ENCODE measurements at regions not wholly inside any gene's neighbourhood (a gene's known extent, or its start where the extent isn't known, plus 50 kb on each side); places are given as distances from the start of the nearest gene placed in this dataset.

DNA sequence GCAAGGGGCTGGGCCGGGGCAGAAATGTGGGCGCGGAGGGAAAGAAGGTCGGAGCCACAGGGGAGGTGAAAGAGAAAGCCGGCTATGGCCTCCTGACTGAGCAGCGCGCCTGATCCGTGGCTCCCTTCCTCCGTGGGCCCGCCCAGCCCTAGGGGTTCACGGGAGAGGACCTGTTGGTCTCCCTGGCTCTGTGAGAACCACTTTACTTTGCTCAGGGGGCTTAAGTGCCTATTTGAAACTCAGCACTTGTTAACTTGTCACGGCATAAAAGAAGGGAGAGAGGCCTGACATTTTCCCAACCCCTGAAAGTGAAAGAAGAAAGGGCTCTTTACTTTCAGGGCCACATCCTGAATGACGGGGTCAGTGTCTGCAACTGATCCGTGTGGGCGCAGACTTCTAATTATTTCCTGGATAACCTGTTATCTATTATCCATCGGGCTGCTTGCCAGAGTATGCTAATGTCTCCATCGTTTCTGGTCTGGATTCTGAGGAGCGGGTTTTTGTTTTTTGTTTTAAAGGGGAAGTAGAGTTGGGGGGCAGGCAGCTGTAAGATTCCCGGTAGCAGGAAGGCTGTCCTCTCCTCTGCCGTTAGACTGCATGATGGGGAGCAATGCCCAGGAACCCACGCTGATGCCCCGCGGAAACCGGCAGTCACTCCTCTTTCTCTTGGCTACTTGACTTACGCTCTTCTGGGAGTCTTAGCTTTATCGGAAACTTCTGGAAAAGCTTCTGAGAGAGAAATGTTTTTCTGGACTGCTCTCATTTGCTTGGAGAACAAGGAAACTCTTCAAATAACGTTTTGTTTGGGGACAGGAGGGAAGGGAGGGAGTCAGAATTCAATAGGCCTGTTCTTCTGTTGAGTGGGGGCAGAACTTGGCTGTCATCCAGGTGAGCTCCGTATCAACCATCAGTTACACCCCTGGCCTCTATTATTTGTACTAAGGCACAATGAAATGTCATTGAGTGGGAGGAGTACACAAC lies 127.7 kb upstream of the MAX start (continued):
- TF ChIP-seq ETV5 (CRISPR knock-in tag; IDR thresholded peaks at IDR 0.05; ENCODE audit: borderline replicate concordance) (no peak; the same call in 1 of the 2 replicates), GLI4 (CRISPR knock-in tag; IDR thresholded peaks at IDR 0.05; ENCODE audit: borderline replicate concordance) (no peak), ARNTL (CRISPR knock-in tag; IDR thresholded peaks at IDR 0.05) (no peak), ZFP90 (CRISPR knock-in tag; IDR thresholded peaks at IDR 0.05; ENCODE audit: borderline replicate concordance) (no peak), SMYD3 (CRISPR knock-in tag; IDR thresholded peaks at IDR 0.05) (no peak), ZNF749 (CRISPR knock-in tag; IDR thresholded peaks at IDR 0.05; ENCODE audit: borderline replicate concordance) (no peak)
- TF ChIP-seq, protein P1, sequence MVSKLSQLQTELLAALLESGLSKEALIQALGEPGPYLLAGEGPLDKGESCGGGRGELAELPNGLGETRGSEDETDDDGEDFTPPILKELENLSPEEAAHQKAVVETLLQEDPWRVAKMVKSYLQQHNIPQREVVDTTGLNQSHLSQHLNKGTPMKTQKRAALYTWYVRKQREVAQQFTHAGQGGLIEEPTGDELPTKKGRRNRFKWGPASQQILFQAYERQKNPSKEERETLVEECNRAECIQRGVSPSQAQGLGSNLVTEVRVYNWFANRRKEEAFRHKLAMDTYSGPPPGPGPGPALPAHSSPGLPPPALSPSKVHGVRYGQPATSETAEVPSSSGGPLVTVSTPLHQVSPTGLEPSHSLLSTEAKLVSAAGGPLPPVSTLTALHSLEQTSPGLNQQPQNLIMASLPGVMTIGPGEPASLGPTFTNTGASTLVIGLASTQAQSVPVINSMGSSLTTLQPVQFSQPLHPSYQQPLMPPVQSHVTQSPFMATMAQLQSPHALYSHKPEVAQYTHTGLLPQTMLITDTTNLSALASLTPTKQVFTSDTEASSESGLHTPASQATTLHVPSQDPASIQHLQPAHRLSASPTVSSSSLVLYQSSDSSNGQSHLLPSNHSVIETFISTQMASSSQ (IDR thresholded peaks at IDR 0.05; ENCODE audit: low read depth) = no peak
- TF ChIP-seq, protein P1 (CRISPR knock-in tag; IDR thresholded peaks at IDR 0.05; ENCODE audit: borderline replicate concordance) = no peak; the same call in 1 of the 2 replicates
- TF ChIP-seq, protein P2, sequence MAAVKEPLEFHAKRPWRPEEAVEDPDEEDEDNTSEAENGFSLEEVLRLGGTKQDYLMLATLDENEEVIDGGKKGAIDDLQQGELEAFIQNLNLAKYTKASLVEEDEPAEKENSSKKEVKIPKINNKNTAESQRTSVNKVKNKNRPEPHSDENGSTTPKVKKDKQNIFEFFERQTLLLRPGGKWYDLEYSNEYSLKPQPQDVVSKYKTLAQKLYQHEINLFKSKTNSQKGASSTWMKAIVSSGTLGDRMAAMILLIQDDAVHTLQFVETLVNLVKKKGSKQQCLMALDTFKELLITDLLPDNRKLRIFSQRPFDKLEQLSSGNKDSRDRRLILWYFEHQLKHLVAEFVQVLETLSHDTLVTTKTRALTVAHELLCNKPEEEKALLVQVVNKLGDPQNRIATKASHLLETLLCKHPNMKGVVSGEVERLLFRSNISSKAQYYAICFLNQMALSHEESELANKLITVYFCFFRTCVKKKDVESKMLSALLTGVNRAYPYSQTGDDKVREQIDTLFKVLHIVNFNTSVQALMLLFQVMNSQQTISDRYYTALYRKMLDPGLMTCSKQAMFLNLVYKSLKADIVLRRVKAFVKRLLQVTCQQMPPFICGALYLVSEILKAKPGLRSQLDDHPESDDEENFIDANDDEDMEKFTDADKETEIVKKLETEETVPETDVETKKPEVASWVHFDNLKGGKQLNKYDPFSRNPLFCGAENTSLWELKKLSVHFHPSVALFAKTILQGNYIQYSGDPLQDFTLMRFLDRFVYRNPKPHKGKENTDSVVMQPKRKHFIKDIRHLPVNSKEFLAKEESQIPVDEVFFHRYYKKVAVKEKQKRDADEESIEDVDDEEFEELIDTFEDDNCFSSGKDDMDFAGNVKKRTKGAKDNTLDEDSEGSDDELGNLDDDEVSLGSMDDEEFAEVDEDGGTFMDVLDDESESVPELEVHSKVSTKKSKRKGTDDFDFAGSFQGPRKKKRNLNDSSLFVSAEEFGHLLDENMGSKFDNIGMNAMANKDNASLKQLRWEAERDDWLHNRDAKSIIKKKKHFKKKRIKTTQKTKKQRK (IDR thresholded peaks at IDR 0.05; ENCODE audit: low read length) = no peak
- TF ChIP-seq, protein P3, sequence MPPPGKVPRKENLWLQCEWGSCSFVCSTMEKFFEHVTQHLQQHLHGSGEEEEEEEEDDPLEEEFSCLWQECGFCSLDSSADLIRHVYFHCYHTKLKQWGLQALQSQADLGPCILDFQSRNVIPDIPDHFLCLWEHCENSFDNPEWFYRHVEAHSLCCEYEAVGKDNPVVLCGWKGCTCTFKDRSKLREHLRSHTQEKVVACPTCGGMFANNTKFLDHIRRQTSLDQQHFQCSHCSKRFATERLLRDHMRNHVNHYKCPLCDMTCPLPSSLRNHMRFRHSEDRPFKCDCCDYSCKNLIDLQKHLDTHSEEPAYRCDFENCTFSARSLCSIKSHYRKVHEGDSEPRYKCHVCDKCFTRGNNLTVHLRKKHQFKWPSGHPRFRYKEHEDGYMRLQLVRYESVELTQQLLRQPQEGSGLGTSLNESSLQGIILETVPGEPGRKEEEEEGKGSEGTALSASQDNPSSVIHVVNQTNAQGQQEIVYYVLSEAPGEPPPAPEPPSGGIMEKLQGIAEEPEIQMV (CRISPR knock-in tag; IDR thresholded peaks at IDR 0.05; ENCODE audit: low read depth) = no peak
- TF ChIP-seq, protein P4, sequence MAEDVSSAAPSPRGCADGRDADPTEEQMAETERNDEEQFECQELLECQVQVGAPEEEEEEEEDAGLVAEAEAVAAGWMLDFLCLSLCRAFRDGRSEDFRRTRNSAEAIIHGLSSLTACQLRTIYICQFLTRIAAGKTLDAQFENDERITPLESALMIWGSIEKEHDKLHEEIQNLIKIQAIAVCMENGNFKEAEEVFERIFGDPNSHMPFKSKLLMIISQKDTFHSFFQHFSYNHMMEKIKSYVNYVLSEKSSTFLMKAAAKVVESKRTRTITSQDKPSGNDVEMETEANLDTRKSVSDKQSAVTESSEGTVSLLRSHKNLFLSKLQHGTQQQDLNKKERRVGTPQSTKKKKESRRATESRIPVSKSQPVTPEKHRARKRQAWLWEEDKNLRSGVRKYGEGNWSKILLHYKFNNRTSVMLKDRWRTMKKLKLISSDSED (CRISPR knock-in tag; IDR thresholded peaks at IDR 0.05) = no peak
